GM12891 (cell line): ENCODE measurements at regions not wholly inside any gene's neighbourhood (a gene's known extent, or its start where the extent isn't known, plus 50 kb on each side); places are given as distances from the start of the nearest gene placed in this dataset.

ENCODE experiments used
- DNase-seq: peaks from one replicate; pipeline ENCODE4 v3.0.0; 2011; ENCODE audit warnings: low spot score; ENCODE audit not compliant: insufficient read length
- FAIRE-seq: peaks from 2 replicates; lab custom pipeline; 2011; peaks lifted over from hg19 to GRCh38; lab: Jason Lieb, UNC
- PAX5 ChIP-seq: IDR thresholded peaks from 2 replicates; pipeline ENCODE4 v1.6.1; 2011; ENCODE audit warnings: low read length, moderate library complexity, mild to moderate bottlenecking; ENCODE audit not compliant: insufficient read depth, severe bottlenecking
- POLR2A ChIP-seq: IDR thresholded peaks from 2 replicates; pipeline ENCODE4 v1.6.1; 2011; ENCODE audit warnings: low read depth, low read length, control low read depth
- POLR2AphosphoS5 ChIP-seq: IDR thresholded peaks from 2 replicates; pipeline ENCODE4 v1.6.1; 2011; ENCODE audit warnings: low read depth, low read length, control low read depth
- POU2F2 ChIP-seq: IDR thresholded peaks from 2 replicates; pipeline ENCODE4 v1.6.1; 2011; ENCODE audit warnings: low read depth, mild to moderate bottlenecking, control low read depth, low read length, moderate library complexity
- SPI1 ChIP-seq: IDR thresholded peaks from 2 replicates; pipeline ENCODE4 v1.6.1; 2011; ENCODE audit warnings: low read depth, low read length, control low read depth
- TAF1 ChIP-seq: IDR thresholded peaks from 2 replicates; pipeline ENCODE4 v1.6.1; 2011; ENCODE audit warnings: low read depth, low read length, control low read depth

DNA sequence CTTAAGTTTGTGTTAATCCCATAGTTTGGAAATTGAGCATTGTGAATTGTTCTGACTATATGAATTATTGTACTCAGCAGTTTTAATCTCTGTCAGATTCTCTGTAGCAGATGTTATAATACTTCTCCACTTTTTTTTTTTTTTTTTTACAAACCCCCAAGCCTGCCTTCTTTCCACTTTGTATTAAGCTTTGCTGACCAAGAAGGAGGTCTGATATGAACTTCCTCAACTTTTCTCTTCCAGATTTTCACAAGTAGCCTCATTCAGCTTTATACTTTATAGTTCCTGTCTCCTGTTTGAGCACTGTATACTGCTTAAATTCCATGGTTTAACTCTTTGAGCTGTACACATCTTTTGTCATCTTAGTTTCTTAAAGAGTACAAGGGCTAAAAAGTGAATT, 105.0 kb downstream of the HAUS1 start:
- no peak for DNase-seq
- TF ChIP-seq PAX5 (no peak), POLR2A (no peak), SPI1 (no peak), POLR2AphosphoS5 (no peak), TAF1 (no peak), POU2F2 (no peak)
- no peak for FAIRE-seq

DNA sequence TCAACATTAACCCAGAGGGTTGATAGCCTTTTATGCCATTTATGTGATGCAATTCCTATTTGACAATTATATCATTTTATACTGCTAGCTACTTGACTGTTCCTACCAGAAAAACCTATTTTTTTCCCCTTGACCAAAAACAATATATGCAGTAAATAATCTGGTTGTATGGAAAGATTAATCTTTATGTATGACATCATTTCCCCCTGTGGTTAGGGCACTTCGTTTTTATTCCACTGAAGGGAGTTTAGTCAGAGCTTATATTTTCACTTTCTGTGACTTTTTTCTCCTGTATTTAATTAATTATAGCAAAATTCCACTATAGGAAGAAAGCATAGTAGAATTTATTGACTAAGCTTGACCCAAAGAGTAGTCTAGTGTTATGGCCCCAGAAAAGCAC, 107.6 kb downstream of the HAUS1 start:
- FAIRE-seq (no peak), DNase-seq (no peak)
- TF ChIP-seq POLR2A (no peak), POLR2AphosphoS5 (no peak), TAF1 (no peak), POU2F2 (no peak), PAX5 (no peak), SPI1 (no peak)

DNA sequence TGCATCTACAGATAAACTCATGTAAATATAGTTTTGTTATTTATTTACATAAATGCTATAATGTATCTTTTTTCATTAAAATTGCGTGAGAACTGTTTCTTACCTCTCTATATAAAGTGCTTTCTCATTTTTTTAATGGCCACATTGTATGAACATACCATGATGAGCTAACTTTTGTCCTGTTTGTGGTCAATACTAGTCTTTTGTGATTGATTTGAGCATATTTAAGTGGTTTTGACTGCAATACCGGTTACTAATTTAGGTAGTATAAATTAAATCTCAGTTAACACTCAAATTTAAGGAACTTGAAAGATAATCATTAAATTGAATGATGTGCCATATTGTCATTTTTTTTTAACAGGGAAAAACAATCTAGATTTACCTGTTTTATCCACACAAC, 108.2 kb downstream of the HAUS1 start:
- FAIRE-seq = no peak
- no peak for DNase-seq
- no peak for TF ChIP-seq TAF1
- TF ChIP-seq POU2F2 = no peak

DNA sequence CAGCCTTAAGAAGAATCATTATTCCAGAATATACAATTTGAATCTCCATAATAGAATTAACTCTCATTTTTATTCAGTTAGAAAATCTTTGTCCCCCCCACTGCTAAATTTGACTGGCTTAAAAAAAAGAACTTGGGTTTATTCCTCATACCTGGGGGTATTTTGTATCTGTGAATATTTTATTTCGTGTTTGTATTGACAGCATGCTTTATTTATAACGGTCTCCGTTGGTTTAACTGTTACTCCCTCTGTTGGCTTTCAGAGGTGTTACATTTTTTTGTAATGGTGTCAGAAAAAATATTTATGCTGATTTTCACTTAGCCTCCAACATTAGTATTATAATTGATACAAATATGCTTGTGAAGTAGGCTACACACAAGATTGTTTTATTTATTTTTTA, 109.1 kb downstream of the HAUS1 start:
- DNase-seq (no peak), FAIRE-seq (peak; percentile 26)
- no peak for TF ChIP-seq POLR2A
- TF ChIP-seq PAX5 = no peak
- TF ChIP-seq TAF1 = no peak
- no peak for TF ChIP-seq POLR2AphosphoS5
- no peak for TF ChIP-seq SPI1
- no peak for TF ChIP-seq POU2F2

DNA sequence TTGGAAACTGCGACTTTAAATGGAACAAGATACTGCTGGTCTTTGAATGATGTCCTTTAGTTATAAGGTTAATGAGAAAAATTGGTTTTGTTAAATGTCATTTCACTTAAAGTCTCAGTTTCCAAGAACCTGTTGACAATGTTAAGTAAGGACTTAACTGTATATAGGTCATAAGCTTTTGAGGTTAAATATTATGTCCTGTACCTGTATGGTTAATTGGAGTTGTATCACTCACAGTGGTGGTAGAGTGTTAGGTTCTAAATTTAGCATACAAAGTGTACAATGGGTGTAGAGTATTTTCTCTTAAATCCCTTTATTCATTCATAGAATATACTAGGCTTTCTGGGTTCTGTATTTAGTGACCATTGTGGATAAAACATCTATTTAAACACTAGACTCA, 110.2 kb downstream of the HAUS1 start:
- DNase-seq (no peak), FAIRE-seq (no peak)
- TF ChIP-seq POLR2A (no peak), PAX5 (no peak), TAF1 (no peak), POU2F2 (no peak), SPI1 (no peak), POLR2AphosphoS5 (no peak)

DNA sequence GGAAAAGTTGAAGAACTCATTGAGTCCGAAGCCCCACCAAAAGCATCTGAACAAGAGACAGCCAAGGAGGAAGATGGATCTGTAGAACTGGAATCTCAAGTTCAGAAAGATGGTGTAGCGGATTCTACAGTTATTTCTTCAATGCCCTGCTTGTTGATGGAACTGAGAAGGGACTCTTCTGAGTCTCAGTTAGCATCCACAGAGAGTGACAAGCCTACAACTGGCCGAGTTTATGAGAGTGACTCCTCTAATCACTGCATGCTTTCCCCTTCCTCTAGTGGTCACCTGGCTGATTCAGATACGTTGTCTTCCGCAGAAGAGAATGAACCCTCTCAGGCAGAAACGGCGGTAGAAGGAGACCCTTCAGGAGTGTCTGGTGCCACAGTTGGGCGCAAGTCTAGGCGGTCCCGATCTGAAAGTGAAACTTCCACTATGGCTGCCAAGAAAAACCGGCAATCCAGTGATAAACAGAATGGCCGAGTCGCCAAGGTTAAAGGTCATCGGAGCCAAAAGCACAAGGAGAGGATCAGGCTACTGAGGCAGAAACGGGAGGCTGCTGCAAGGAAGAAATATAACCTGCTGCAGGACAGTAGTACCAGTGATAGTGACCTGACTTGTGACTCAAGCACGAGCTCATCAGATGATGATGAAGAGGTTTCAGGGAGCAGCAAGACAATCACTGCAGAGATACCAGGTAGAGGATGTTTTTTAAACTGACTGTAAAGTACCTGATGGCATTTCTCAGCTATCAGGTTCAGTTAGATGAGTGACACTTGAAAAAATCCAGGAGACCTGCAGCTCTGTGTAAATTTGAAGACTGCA, 111.9 kb downstream of the HAUS1 start:
- DNase-seq (no peak), FAIRE-seq (no peak)
- no peak for TF ChIP-seq TAF1
- TF ChIP-seq SPI1 = no peak
- TF ChIP-seq POLR2AphosphoS5 = no peak
- TF ChIP-seq POLR2A = no peak
- no peak for TF ChIP-seq POU2F2
- TF ChIP-seq PAX5 = no peak

DNA sequence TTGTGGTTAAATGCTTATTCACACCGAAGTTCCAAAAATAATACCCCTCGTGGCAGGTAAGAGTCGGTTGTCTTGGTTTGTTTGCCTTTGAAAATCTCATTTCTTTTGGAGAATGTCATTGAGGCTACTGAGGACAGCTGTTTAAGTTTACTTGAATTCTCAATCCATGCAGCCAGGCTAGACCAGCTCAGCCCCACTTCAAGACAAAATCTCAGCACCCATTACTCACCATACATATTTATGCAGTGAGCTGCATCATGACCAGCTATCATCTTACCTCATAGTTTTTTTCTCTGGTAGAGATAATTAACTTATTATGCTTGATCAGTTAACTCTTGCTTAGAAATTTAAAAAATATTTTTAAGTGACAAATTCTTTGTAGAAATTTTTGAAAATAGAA, 115.9 kb downstream of the HAUS1 start:
- FAIRE-seq = no peak
- DNase-seq = no peak
- TF ChIP-seq SPI1 (no peak), POLR2AphosphoS5 (no peak), TAF1 (no peak)

DNA sequence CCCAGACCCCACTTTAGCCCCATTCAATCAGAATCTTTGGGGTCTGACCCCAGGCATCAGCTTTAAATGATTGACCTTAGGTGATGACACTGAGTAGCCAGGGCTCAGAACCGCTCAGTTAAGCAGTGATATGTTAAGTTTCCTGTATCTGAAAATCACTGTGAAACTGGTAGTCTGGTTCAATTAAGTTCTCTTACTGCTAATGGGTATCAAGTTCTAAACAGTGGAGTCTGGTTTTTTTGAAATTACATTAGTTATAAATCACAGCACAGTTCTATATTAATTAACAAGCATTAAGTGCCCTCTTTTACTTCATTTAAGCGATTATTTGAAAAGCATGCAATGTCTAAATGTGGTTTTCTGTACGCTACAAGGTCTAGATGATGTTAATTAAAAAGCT, 117.9 kb downstream of the HAUS1 start:
- TF ChIP-seq TAF1 = no peak
- no peak for TF ChIP-seq SPI1
- TF ChIP-seq POLR2A = no peak
- TF ChIP-seq PAX5 = no peak
- TF ChIP-seq POLR2AphosphoS5 = no peak
- no peak for TF ChIP-seq POU2F2
- FAIRE-seq = peak; percentile 31
- DNase-seq = no peak

DNA sequence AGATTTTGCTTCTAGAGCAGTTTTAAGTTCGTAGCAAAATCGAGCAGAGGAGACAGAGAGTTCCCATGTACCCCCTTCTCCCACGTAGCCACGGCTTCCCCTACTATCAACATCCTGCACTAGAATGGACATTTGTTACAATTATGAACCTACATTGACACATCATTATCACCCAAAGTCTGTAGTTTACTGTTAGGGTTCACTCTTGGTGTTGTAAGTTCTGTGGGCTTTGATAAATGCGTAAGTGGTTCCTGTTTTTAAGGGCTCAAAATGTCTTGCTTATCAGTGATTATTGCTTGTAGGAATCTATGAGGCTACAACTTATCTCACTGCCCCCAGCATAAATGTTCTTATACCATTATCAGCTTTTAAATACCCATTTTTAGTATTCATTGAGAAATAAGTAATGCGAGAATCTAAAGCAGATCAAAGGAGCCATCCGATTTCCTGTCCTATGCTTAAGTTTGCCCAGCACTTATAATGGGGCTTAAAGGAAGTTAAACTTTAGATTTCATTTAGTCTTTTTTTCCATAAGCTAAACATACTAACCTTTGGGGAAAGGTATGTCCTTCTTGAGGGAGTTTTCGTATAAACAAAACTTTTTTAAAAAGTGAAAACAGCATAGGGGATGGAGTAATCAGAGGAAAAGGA, 118.7 kb downstream of the HAUS1 start:
- no peak for DNase-seq
- no peak for TF ChIP-seq SPI1
- no peak for TF ChIP-seq POLR2A
- TF ChIP-seq TAF1 = no peak
- TF ChIP-seq POU2F2 = no peak
- FAIRE-seq = no peak

DNA sequence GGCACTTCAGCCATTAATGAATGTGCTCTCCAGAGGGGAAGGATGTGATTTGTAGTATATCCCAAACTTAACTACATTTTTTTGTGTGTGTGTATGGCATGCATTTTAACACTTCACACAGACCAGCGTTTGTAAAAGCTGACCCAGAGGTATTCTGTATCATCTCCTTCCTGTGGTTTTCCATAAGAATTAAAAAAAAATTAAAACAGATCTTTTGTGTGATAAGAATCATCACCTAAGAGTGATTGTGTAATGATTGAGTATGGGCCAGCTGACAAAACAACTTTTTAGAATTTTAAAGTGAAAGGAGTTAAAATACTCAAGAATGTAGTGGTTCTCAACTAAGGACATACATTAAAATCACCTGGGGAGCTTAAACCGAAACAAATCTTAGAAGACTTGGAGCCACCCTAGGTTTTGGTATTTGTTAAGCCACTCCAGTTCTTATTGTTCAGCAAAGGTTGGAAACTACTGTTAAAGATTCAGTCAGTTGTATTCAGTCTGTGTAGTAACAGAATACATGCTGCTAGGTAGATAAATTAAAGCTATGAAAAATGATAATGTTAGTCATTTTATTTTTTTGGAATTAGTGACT, 120.1 kb downstream of the HAUS1 start:
- TF ChIP-seq SPI1 (no peak), POU2F2 (no peak), POLR2AphosphoS5 (no peak), PAX5 (no peak), TAF1 (no peak), POLR2A (no peak)
- DNase-seq (no peak), FAIRE-seq (no peak)
